ENCODE measurements at regions not wholly inside any gene's neighbourhood (a gene's known extent, or its start where the extent isn't known, plus 50 kb on each side); places are given as distances from the start of the nearest gene placed in this dataset.

- no peak for TF ChIP-seq POLR2A (IDR thresholded peaks at IDR 0.05)
- TF ChIP-seq EP300 (IDR thresholded peaks at IDR 0.05), result no peak
These were observed 254.3 kb downstream of the RBM43 start for GRCh38 chr2:151007365-151007764.

Measured in gastroesophageal sphincter (tissue), 2 donors.